Lower leg skin (tissue), 3 donors: ENCODE measurements at regions not wholly inside any gene's neighbourhood (a gene's known extent, or its start where the extent isn't known, plus 50 kb on each side); places are given as distances from the start of the nearest gene placed in this dataset.

Experiments
- CTCF ChIP-seq, 3 donors: fragments of 450-650 bp; IDR thresholded peaks; one replicate each; pipeline ENCODE4 v1.5.1; 2016; ENCODE audit warnings: antibody characterized with exemption in 3 of 3, mild to moderate bottlenecking in 3 of 3, moderate library complexity in 2 of 3
- POLR2A ChIP-seq, 2 donors: fragments of 450-650 bp; IDR thresholded peaks; one replicate each; pipeline ENCODE4 v1.6.1; 2016 to 2017; ENCODE audit warnings: antibody characterized with exemption in 2 of 2, mild to moderate bottlenecking in 1 of 2, moderate library complexity in 1 of 2

- TF ChIP-seq CTCF (IDR thresholded peaks at IDR 0.05): no peak
- no peak for TF ChIP-seq POLR2A (IDR thresholded peaks at IDR 0.05)
These were observed 58.3 kb upstream of the PPARA start for GRCh38 chr22:46092011-46092410.
